ENCODE measurements at regions not wholly inside any gene's neighbourhood (a gene's known extent, or its start where the extent isn't known, plus 50 kb on each side); places are given as distances from the start of the nearest gene placed in this dataset.

DNA sequence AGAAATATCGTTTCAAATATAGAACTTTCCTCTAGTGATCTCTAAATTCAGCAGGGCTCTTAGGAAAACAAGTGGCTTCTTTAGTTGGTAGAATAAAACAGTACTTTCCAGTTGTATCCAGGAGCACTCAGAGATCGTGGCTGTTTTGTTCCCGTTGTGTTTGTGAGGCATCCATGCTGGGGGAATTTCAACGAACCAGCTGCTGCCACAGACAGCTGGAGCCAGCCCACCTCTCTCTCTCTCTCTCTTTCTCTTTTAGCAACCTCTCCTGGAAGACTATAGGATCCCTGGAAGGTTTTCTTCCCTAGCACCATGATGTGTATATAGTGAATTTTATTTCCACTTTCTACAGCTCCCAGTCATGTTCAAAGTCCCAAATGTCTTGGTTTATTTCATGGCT lies 1116.0 kb upstream of the SEMA6A start:
- H3K4me3 ChIP-seq (ENCODE audit: low read depth in 1 of 2, low read length in 2 of 2): no peak overlapping the region
- H3K9me3 ChIP-seq (ENCODE audit: control insufficient read depth in 2 of 2, insufficient read depth in 1 of 2, low read depth in 1 of 2, low read length in 1 of 2): no peaks in the 10 kb centered on the region
- no peaks in the 10 kb centered on the region for H3K27me3 ChIP-seq (ENCODE audit: control insufficient read depth in 1 of 2, insufficient read depth in 2 of 2, low read length in 2 of 2)
- H3K36me3 ChIP-seq (ENCODE audit: control insufficient read depth in 2 of 2, insufficient read depth in 2 of 2, low read length in 1 of 2): no peaks in the 10 kb centered on the region
- H3K4me1 ChIP-seq (ENCODE audit: control insufficient read depth in 2 of 2, insufficient read depth in 2 of 2, low read length in 1 of 2): no peaks in the 10 kb centered on the region
- H3K27ac ChIP-seq (ENCODE audit: low read depth in 2 of 2, low read length in 1 of 2): no peak overlapping the region
- WGBS, 2 donors: 67 to 70% methylated on average over 4 of the region's 4 CpGs

DNA sequence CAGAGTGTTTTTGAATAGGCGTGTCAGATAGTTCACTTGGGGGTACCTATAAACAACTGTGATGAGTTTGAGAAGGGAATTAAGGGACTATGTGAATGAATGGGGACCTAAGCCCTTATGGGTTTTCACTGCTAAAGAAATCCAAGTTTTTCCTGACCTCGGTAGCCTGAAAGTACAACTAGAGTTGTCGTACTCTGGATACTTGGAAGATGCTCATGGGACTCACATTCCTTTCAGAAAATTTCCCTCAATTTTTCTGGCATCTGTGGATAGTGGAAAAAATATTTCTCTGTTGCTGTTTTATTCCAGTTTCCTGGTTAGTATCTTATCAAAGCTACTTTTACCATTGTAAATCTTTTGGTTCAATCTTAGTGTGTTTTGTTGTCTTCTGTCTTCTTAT lies 1112.3 kb upstream of the SEMA6A start:
- no peak overlapping the region for H3K27ac ChIP-seq (ENCODE audit: low read depth in 2 of 2, low read length in 1 of 2)
- WGBS, 2 donors: 82 to 83% methylated on average over 3 of the region's 3 CpGs
- no peak overlapping the region for H3K4me3 ChIP-seq (ENCODE audit: low read depth in 1 of 2, low read length in 2 of 2)
- no peaks in the 10 kb centered on the region for H3K27me3 ChIP-seq (ENCODE audit: control insufficient read depth in 1 of 2, insufficient read depth in 2 of 2, low read length in 2 of 2)
- no peaks in the 10 kb centered on the region for H3K36me3 ChIP-seq (ENCODE audit: control insufficient read depth in 2 of 2, insufficient read depth in 2 of 2, low read length in 1 of 2)
- H3K4me1 ChIP-seq (ENCODE audit: control insufficient read depth in 2 of 2, insufficient read depth in 2 of 2, low read length in 1 of 2): no peaks in the 10 kb centered on the region
- no peaks in the 10 kb centered on the region for H3K9me3 ChIP-seq (ENCODE audit: control insufficient read depth in 2 of 2, insufficient read depth in 1 of 2, low read depth in 1 of 2, low read length in 1 of 2)

DNA sequence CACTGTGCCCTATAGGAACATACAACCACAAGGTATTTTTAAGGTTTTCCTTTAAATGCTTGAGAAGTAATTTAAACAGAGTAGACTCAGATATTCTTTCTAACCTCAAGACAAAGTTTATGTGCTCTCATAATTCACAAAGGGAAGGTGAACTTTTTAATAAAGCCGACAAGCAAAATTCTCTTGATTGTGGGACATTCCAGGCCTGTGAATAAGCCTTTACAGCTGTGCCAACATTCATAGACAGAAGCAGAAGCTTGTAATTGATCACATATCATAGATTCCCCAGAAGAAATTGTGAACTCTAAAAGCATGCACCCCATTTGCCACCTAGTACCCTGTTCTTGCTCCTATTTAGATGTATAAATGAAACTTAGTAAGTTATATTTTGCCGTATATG lies 1107.8 kb upstream of the SEMA6A start:
- Histone ChIP-seq H3K4me3 (ENCODE audit: low read depth in 1 of 2, low read length in 2 of 2) (no peak overlapping the region), H3K27ac (ENCODE audit: low read depth in 2 of 2, low read length in 1 of 2) (no peak overlapping the region), H3K4me1 (ENCODE audit: control insufficient read depth in 2 of 2, insufficient read depth in 2 of 2, low read length in 1 of 2) (no peaks in the 10 kb centered on the region), H3K9me3 (ENCODE audit: control insufficient read depth in 2 of 2, insufficient read depth in 1 of 2, low read depth in 1 of 2, low read length in 1 of 2) (no peaks in the 10 kb centered on the region), H3K36me3 (ENCODE audit: control insufficient read depth in 2 of 2, insufficient read depth in 2 of 2, low read length in 1 of 2) (no peaks in the 10 kb centered on the region), H3K27me3 (ENCODE audit: control insufficient read depth in 1 of 2, insufficient read depth in 2 of 2, low read length in 2 of 2) (no peaks in the 10 kb centered on the region)
- WGBS, 2 donors: 71% methylated on average over 2 of the region's 2 CpGs

DNA sequence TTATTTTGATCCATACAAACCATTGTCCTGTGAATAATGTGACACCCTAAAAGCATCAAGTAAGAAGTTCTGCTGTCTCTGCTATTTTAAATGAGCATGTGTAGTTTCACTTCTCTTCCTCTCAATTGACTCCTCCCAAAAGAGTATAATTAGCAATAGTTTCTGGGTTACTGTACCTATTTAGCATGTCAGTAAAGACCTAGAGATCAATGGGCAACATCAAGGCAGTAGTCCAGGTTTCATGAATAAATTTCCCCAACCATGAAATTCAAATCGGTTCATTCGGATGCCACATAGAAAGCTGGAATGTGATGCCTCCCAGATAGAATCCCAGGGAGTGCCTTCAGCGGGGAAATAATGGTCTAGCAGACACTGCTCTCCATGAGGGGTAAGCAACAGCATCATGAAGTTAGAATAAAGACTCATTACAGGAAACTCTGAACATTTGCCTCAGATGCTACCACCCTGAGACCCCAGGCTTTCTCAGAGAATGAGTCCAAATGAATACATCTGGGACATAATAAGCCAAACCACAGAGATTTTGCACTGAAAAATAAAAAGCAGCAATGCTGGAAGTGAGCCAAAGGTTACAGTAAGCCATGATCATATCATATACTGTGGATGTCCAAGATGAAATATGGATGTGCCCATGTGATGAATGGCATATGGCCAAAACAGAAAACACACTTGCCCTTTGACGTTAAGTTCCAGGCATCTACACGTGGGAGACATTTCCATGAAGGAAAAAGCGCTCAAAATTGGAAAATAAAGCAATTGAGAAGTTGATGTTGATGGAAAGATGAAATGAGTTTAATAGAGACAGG lies 1107.0 kb upstream of the SEMA6A start:
- no peaks in the 10 kb centered on the region for H3K9me3 ChIP-seq (ENCODE audit: control insufficient read depth in 2 of 2, insufficient read depth in 1 of 2, low read depth in 1 of 2, low read length in 1 of 2)
- no peaks in the 10 kb centered on the region for H3K4me1 ChIP-seq (ENCODE audit: control insufficient read depth in 2 of 2, insufficient read depth in 2 of 2, low read length in 1 of 2)
- 75 to 78% methylated on average over 6 of the region's 6 CpGs for WGBS, 2 donors
- no peak overlapping the region for H3K4me3 ChIP-seq (ENCODE audit: low read depth in 1 of 2, low read length in 2 of 2)
- no peak overlapping the region for H3K27ac ChIP-seq (ENCODE audit: low read depth in 2 of 2, low read length in 1 of 2)
- no peaks in the 10 kb centered on the region for H3K36me3 ChIP-seq (ENCODE audit: control insufficient read depth in 2 of 2, insufficient read depth in 2 of 2, low read length in 1 of 2)
- H3K27me3 ChIP-seq (ENCODE audit: control insufficient read depth in 1 of 2, insufficient read depth in 2 of 2, low read length in 2 of 2): no peaks in the 10 kb centered on the region

DNA sequence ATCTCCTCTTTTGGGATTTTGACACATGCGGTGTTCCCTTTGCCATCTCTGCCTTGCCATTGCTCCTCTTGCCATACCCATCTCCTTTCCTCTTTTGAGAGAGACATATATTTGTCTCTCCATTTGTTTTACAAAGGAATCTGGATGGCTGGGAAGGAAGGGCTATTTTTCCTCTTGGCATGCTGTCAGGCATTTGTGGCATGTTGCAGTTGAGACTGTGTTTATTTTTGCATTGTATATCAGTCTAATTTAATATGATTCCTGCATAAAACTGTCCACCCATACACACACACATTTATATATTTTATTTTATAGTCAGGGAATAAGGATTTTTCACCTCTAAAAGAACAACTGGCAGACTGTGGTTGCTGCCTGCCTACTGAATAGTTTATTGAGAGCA lies 1105.8 kb upstream of the SEMA6A start:
- Histone ChIP-seq H3K4me3 (ENCODE audit: low read depth in 1 of 2, low read length in 2 of 2) (no peak overlapping the region), H3K27ac (ENCODE audit: low read depth in 2 of 2, low read length in 1 of 2) (no peak overlapping the region), H3K4me1 (ENCODE audit: control insufficient read depth in 2 of 2, insufficient read depth in 2 of 2, low read length in 1 of 2) (no peaks in the 10 kb centered on the region), H3K9me3 (ENCODE audit: control insufficient read depth in 2 of 2, insufficient read depth in 1 of 2, low read depth in 1 of 2, low read length in 1 of 2) (no peaks in the 10 kb centered on the region), H3K36me3 (ENCODE audit: control insufficient read depth in 2 of 2, insufficient read depth in 2 of 2, low read length in 1 of 2) (no peaks in the 10 kb centered on the region), H3K27me3 (ENCODE audit: control insufficient read depth in 1 of 2, insufficient read depth in 2 of 2, low read length in 2 of 2) (no peaks in the 10 kb centered on the region)
- WGBS, 2 donors: 87 to 96% methylated on average over 1 of the region's 1 CpG

DNA sequence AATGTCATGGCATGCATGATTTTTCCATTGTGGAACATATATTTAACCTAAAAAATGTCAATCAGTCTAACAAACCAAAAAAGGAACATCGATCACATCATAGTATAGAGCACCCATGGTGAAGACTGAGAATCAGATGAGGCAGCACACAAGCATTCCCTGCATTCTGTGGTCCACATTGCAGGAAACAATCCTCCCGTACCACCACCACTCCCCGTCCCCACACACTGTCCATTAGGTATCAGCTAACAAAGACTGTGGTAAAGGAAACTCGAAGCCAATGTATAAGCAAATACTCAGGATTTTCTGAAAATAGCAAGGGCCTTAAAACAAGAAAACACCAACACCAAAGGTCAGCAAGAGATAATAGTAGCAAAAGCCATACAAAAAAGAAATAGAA lies 1104.4 kb upstream of the SEMA6A start:
- Histone ChIP-seq H3K9me3 (ENCODE audit: control insufficient read depth in 2 of 2, insufficient read depth in 1 of 2, low read depth in 1 of 2, low read length in 1 of 2) (no peaks in the 10 kb centered on the region), H3K4me3 (ENCODE audit: low read depth in 1 of 2, low read length in 2 of 2) (no peak overlapping the region), H3K27ac (ENCODE audit: low read depth in 2 of 2, low read length in 1 of 2) (no peak overlapping the region), H3K27me3 (ENCODE audit: control insufficient read depth in 1 of 2, insufficient read depth in 2 of 2, low read length in 2 of 2) (no peaks in the 10 kb centered on the region), H3K4me1 (ENCODE audit: control insufficient read depth in 2 of 2, insufficient read depth in 2 of 2, low read length in 1 of 2) (no peaks in the 10 kb centered on the region), H3K36me3 (ENCODE audit: control insufficient read depth in 2 of 2, insufficient read depth in 2 of 2, low read length in 1 of 2) (no peaks in the 10 kb centered on the region)
- WGBS, 2 donors: 81 to 91% methylated on average over 4 of the region's 4 CpGs

DNA sequence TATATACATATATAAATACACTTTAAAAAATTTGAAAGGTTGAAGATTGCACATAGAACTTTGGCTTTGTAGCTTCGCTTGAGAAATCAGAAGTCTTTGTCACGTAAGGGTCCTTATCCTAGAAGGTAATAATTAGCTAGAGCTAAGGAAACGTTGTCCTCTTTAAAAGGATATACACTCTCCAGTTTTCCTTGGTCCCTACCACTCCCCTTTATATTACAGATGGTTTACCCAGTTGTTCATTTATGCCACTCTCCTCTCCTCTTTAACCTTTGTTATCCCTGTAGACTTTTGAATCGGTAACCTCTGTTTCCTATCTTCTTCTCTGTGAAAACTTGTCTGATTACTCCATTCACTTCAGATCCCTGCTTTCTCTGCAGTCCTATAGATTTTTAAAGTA lies 1101.0 kb upstream of the SEMA6A start:
- 67 to 82% methylated on average over 4 of the region's 4 CpGs for WGBS, 2 donors

DNA sequence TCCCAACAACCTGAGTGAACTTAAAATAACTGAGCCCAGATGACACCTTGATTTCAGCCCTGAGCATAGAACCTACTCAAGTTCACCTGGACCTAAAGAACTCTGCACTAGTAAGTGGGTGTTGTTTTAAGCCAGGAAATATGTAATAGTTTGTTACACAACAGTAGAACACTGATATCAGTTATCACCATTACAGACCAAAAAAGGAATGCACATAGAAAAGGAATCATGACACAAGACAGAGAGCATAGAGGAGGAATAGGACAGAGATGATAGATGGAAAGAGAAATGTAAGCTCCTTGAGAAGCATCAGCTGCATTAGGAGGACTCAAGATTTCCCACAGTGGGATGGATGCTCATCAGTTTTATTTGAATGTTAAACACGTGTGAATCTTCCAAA lies 1096.9 kb upstream of the SEMA6A start:
- WGBS, 2 donors: 75 to 77% methylated on average over 1 of the region's 1 CpG
- Histone ChIP-seq H3K36me3 (ENCODE audit: control insufficient read depth in 2 of 2, insufficient read depth in 2 of 2, low read length in 1 of 2) (no peaks in the 10 kb centered on the region), H3K27me3 (ENCODE audit: control insufficient read depth in 1 of 2, insufficient read depth in 2 of 2, low read length in 2 of 2) (no peaks in the 10 kb centered on the region), H3K4me1 (ENCODE audit: control insufficient read depth in 2 of 2, insufficient read depth in 2 of 2, low read length in 1 of 2) (no peaks in the 10 kb centered on the region), H3K9me3 (ENCODE audit: control insufficient read depth in 2 of 2, insufficient read depth in 1 of 2, low read depth in 1 of 2, low read length in 1 of 2) (no peaks in the 10 kb centered on the region), H3K4me3 (ENCODE audit: low read depth in 1 of 2, low read length in 2 of 2) (no peak overlapping the region), H3K27ac (ENCODE audit: low read depth in 2 of 2, low read length in 1 of 2) (no peak overlapping the region)

More for the DNA sequence above, 1101.0 kb upstream of the SEMA6A start:
- Histone ChIP-seq H3K27ac (ENCODE audit: low read depth in 2 of 2, low read length in 1 of 2) (no peak overlapping the region), H3K36me3 (ENCODE audit: control insufficient read depth in 2 of 2, insufficient read depth in 2 of 2, low read length in 1 of 2) (no peaks in the 10 kb centered on the region), H3K4me1 (ENCODE audit: control insufficient read depth in 2 of 2, insufficient read depth in 2 of 2, low read length in 1 of 2) (no peaks in the 10 kb centered on the region), H3K4me3 (ENCODE audit: low read depth in 1 of 2, low read length in 2 of 2) (no peak overlapping the region), H3K9me3 (ENCODE audit: control insufficient read depth in 2 of 2, insufficient read depth in 1 of 2, low read depth in 1 of 2, low read length in 1 of 2) (no peaks in the 10 kb centered on the region), H3K27me3 (ENCODE audit: control insufficient read depth in 1 of 2, insufficient read depth in 2 of 2, low read length in 2 of 2) (no peaks in the 10 kb centered on the region)

DNA sequence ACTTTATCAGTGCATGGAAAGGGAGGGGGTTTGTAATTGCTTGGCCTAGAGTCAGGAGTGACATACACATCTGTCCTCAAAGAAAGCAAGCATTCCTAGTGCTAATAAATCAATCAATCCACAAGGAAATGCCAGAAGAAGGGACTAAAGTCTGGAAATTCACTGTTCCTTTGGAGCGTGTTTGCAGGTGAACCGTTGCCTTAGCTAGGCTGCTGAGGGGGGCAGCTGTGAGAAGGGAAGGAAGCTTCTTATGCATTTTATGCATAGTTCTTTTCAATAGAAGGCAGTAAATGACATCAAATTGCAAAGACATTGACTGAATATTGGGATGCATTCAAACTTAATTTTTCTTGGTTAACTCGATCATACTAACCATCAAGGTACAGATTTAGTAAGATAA lies 1092.5 kb upstream of the SEMA6A start:
- Histone ChIP-seq H3K4me1 (ENCODE audit: control insufficient read depth in 2 of 2, insufficient read depth in 2 of 2, low read length in 1 of 2) (no peaks in the 10 kb centered on the region), H3K9me3 (ENCODE audit: control insufficient read depth in 2 of 2, insufficient read depth in 1 of 2, low read depth in 1 of 2, low read length in 1 of 2) (no peaks in the 10 kb centered on the region), H3K36me3 (ENCODE audit: control insufficient read depth in 2 of 2, insufficient read depth in 2 of 2, low read length in 1 of 2) (no peaks in the 10 kb centered on the region), H3K27me3 (ENCODE audit: control insufficient read depth in 1 of 2, insufficient read depth in 2 of 2, low read length in 2 of 2) (no peaks in the 10 kb centered on the region), H3K4me3 (ENCODE audit: low read depth in 1 of 2, low read length in 2 of 2) (no peak overlapping the region), H3K27ac (ENCODE audit: low read depth in 2 of 2, low read length in 1 of 2) (no peak overlapping the region)
- WGBS, 2 donors: 71 to 84% methylated on average over 3 of the region's 3 CpGs

DNA sequence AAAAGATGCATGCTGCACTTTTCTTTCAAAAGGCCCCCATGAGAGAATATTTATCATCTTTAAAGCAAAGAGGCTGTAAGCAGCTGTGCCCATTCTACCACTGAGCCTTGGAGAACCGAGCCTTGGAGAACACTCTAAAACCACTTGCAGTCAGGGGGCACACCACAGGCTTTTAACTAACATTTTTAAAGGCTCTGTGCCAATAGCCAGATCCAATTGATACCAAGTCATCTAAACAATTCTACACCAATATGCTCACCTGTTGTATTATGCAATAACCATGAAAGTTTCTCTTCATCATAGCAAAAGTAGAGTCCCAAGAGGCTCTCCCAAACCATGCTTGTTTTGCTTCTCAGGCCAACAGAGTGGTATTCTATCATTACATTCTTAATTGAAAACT lies 1090.5 kb upstream of the SEMA6A start:
- Histone ChIP-seq H3K4me3 (ENCODE audit: low read depth in 1 of 2, low read length in 2 of 2) (no peak overlapping the region), H3K9me3 (ENCODE audit: control insufficient read depth in 2 of 2, insufficient read depth in 1 of 2, low read depth in 1 of 2, low read length in 1 of 2) (no peaks in the 10 kb centered on the region), H3K27ac (ENCODE audit: low read depth in 2 of 2, low read length in 1 of 2) (no peak overlapping the region), H3K36me3 (ENCODE audit: control insufficient read depth in 2 of 2, insufficient read depth in 2 of 2, low read length in 1 of 2) (no peaks in the 10 kb centered on the region), H3K27me3 (ENCODE audit: control insufficient read depth in 1 of 2, insufficient read depth in 2 of 2, low read length in 2 of 2) (no peaks in the 10 kb centered on the region), H3K4me1 (ENCODE audit: control insufficient read depth in 2 of 2, insufficient read depth in 2 of 2, low read length in 1 of 2) (no peaks in the 10 kb centered on the region)
- 67 to 78% methylated on average over 1 of the region's 1 CpG for WGBS, 2 donors
